ENCODE measurements at regions not wholly inside any gene's neighbourhood (a gene's known extent, or its start where the extent isn't known, plus 50 kb on each side); places are given as distances from the start of the nearest gene placed in this dataset.

- TF ChIP-seq USF2 (IDR thresholded peaks at IDR 0.05; ENCODE audit: low read depth, low read length) (no peak), USF2 (CRISPR knock-in tag; IDR thresholded peaks at IDR 0.05; ENCODE audit: borderline replicate concordance) (peak; percentile 94; the same call in 1 of the 2 replicates), ZNF251 (CRISPR knock-in tag; IDR thresholded peaks at IDR 0.05) (no peak), ZZZ3 (CRISPR knock-in tag; IDR thresholded peaks at IDR 0.05; ENCODE audit: borderline replicate concordance) (peak; percentile 87; the same call in 1 of the 2 replicates), FOXA1 (IDR thresholded peaks at IDR 0.05) (peak; percentile 100), FOXA1 (CRISPR knock-in tag; IDR thresholded peaks at IDR 0.05) (peak; percentile 100), RFX5 (IDR thresholded peaks at IDR 0.05; ENCODE audit: low read depth, low read length) (no peak), ZNF232 (CRISPR knock-in tag; IDR thresholded peaks at IDR 0.05; ENCODE audit: borderline replicate concordance) (no peak), THAP9 (CRISPR knock-in tag; IDR thresholded peaks at IDR 0.05; ENCODE audit: borderline replicate concordance) (no peak), PBX3 (CRISPR knock-in tag; IDR thresholded peaks at IDR 0.05; ENCODE audit: borderline replicate concordance) (no peak), ZNF574 (CRISPR knock-in tag; IDR thresholded peaks at IDR 0.05) (peak; percentile 62), HNF1A (IDR thresholded peaks at IDR 0.05; ENCODE audit: low read depth) (peak; percentile 94), HNF1A (CRISPR knock-in tag; IDR thresholded peaks at IDR 0.05; ENCODE audit: borderline replicate concordance) (peak; percentile 97), ZBTB38 (CRISPR knock-in tag; IDR thresholded peaks at IDR 0.05) (no peak), RFX1 (IDR thresholded peaks at IDR 0.05) (no peak)
These were observed 211.0 kb upstream of the NT5C1B start (continued) for GRCh38 chr2:18800240-18800971.
